ENCODE measurements at regions not wholly inside any gene's neighbourhood (a gene's known extent, or its start where the extent isn't known, plus 50 kb on each side); places are given as distances from the start of the nearest gene placed in this dataset.
A peak's percentile ranks its signal among the peaks of the same experiment; 100 is the strongest.

DNA sequence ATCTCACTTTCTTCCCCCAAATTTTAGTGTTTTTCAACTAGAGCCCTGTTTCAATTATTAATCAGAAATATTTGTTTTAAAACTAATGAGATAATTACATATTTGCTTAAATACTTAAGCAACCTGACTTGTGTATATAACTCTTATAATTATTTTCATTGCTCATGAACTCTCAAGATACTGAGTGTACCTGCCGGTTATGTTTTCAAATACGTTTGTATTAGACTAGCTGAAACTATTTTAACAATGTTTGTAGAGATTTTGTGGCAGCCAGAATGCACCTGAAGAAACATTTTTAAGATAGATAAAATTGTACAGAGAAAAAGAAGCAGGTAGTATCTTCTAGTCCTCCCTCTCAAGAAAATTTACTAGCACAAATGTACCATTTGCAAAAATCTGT, 140.6 kb upstream of the CXADR start:
- no peaks in the 10 kb centered on the region for H3K4me1 ChIP-seq (ENCODE audit: insufficient read depth, low read length)

DNA sequence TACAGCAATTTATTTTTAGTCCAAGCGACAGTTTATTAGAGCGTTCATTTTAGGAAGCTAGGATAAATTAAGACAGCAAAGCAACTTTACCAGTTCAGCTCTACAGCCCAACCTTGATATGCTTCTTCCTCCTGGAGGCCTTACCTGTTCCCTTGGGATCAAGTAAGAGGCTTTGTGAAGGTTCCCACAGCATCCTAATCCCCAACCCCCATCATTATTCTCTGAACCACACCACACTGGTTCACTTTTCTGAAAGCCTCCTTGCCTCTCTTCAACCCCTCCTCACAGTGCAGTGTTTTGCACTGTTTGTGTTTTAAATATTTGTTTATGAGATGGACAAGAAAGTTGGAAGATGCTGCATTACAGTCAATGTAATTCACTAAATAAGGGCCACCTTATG, 126.3 kb upstream of the CXADR start:
- Histone ChIP-seq H3K36me3 (ENCODE audit: insufficient read depth, low read length) (no peaks in the 10 kb centered on the region), H4K20me1 (ENCODE audit: insufficient read depth, low read length) (no peaks in the 10 kb centered on the region), H3K27me3 (ENCODE audit: insufficient read depth, low read length) (no peaks in the 10 kb centered on the region), H3K79me2 (ENCODE audit: insufficient read depth, low read length) (no peaks in the 10 kb centered on the region), H3K4me3 (ENCODE audit: insufficient read depth, low read length) (no peak overlapping the region), H3K27ac (ENCODE audit: low read depth, low read length) (no peak overlapping the region), H2AFZ (ENCODE audit: low read length) (no peak overlapping the region), H3K4me2 (ENCODE audit: insufficient read depth, low read length) (no peak overlapping the region), H3K9me3 (ENCODE audit: low read depth, low read length) (no peaks in the 10 kb centered on the region), H3K4me1 (ENCODE audit: insufficient read depth, low read length) (no peaks in the 10 kb centered on the region)
- DNase-seq (ENCODE audit: insufficient read length, low spot score, missing footprints), result no peak
- TF ChIP-seq, protein P1, sequence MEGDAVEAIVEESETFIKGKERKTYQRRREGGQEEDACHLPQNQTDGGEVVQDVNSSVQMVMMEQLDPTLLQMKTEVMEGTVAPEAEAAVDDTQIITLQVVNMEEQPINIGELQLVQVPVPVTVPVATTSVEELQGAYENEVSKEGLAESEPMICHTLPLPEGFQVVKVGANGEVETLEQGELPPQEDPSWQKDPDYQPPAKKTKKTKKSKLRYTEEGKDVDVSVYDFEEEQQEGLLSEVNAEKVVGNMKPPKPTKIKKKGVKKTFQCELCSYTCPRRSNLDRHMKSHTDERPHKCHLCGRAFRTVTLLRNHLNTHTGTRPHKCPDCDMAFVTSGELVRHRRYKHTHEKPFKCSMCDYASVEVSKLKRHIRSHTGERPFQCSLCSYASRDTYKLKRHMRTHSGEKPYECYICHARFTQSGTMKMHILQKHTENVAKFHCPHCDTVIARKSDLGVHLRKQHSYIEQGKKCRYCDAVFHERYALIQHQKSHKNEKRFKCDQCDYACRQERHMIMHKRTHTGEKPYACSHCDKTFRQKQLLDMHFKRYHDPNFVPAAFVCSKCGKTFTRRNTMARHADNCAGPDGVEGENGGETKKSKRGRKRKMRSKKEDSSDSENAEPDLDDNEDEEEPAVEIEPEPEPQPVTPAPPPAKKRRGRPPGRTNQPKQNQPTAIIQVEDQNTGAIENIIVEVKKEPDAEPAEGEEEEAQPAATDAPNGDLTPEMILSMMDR (IDR thresholded peaks at IDR 0.05; ENCODE audit: extremely low read depth, low read depth, low read length), result no peak

More for the DNA sequence above, 140.6 kb upstream of the CXADR start:
- no peak overlapping the region for H3K4me2 ChIP-seq (ENCODE audit: insufficient read depth, low read length)
- DNase-seq (ENCODE audit: insufficient read length, low spot score, missing footprints), result no peak
- no peaks in the 10 kb centered on the region for H3K9me3 ChIP-seq (ENCODE audit: low read depth, low read length)
- H3K36me3 ChIP-seq (ENCODE audit: insufficient read depth, low read length), result no peaks in the 10 kb centered on the region
- TF ChIP-seq, protein P1 (IDR thresholded peaks at IDR 0.05; ENCODE audit: extremely low read depth, low read depth, low read length), result no peak
- no peaks in the 10 kb centered on the region for H3K79me2 ChIP-seq (ENCODE audit: insufficient read depth, low read length)
- H2AFZ ChIP-seq (ENCODE audit: low read length), result no peak overlapping the region
- H4K20me1 ChIP-seq (ENCODE audit: insufficient read depth, low read length), result no peaks in the 10 kb centered on the region
- H3K27ac ChIP-seq (ENCODE audit: low read depth, low read length), result no peak overlapping the region
- no peaks in the 10 kb centered on the region for H3K27me3 ChIP-seq (ENCODE audit: insufficient read depth, low read length)
- no peak overlapping the region for H3K4me3 ChIP-seq (ENCODE audit: insufficient read depth, low read length)

- Histone ChIP-seq H3K4me1 (ENCODE audit: insufficient read depth, low read length) (no peaks in the 10 kb centered on the region), H3K27ac (ENCODE audit: low read depth, low read length) (no peak overlapping the region), H2AFZ (ENCODE audit: low read length) (no peak overlapping the region), H3K36me3 (ENCODE audit: insufficient read depth, low read length) (no peaks in the 10 kb centered on the region), H4K20me1 (ENCODE audit: insufficient read depth, low read length) (no peaks in the 10 kb centered on the region), H3K4me3 (ENCODE audit: insufficient read depth, low read length) (no peak overlapping the region), H3K4me2 (ENCODE audit: insufficient read depth, low read length) (no peak overlapping the region), H3K9me3 (ENCODE audit: low read depth, low read length) (no peaks in the 10 kb centered on the region), H3K27me3 (ENCODE audit: insufficient read depth, low read length) (no peaks in the 10 kb centered on the region), H3K79me2 (ENCODE audit: insufficient read depth, low read length) (no peaks in the 10 kb centered on the region)
- DNase-seq (ENCODE audit: insufficient read length, low spot score, missing footprints), result no peak
- TF ChIP-seq, protein P1 (IDR thresholded peaks at IDR 0.05; ENCODE audit: extremely low read depth, low read depth, low read length), result peak; percentile 66
Measured at GRCh38 chr21:17387030-17387617, 125.7 kb upstream of the CXADR start.

- Histone ChIP-seq H3K27ac (ENCODE audit: low read depth, low read length) (no peak overlapping the region), H3K4me2 (ENCODE audit: insufficient read depth, low read length) (no peak overlapping the region), H3K4me3 (ENCODE audit: insufficient read depth, low read length) (no peak overlapping the region), H3K27me3 (ENCODE audit: insufficient read depth, low read length) (no peaks in the 10 kb centered on the region), H2AFZ (ENCODE audit: low read length) (no peak overlapping the region), H3K4me1 (ENCODE audit: insufficient read depth, low read length) (no peaks in the 10 kb centered on the region), H4K20me1 (ENCODE audit: insufficient read depth, low read length) (no peaks in the 10 kb centered on the region), H3K79me2 (ENCODE audit: insufficient read depth, low read length) (no peaks in the 10 kb centered on the region), H3K9me3 (ENCODE audit: low read depth, low read length) (no peaks in the 10 kb centered on the region), H3K36me3 (ENCODE audit: insufficient read depth, low read length) (no peaks in the 10 kb centered on the region)
- TF ChIP-seq, protein P1 (IDR thresholded peaks at IDR 0.05; ENCODE audit: extremely low read depth, low read depth, low read length), result no peak
- DNase-seq (ENCODE audit: insufficient read length, low spot score, missing footprints), result no peak
Measured at GRCh38 chr21:17388226-17388625, 124.6 kb upstream of the CXADR start.
